Caco-2 (cell line): ENCODE measurements at regions not wholly inside any gene's neighbourhood (a gene's known extent, or its start where the extent isn't known, plus 50 kb on each side); places are given as distances from the start of the nearest gene placed in this dataset.

ENCODE experiments used
- BruUV-seq: library from RNA; stranded (reverse); fragments of 400-500 nt; replicated peaks from 2 replicates; lab custom pipeline; 2021; lab: Mats Ljungman, UMichigan
- CTCF ChIA-PET: fragments of 300-600 bp; sonication (Branson Sonifier 250); formaldehyde crosslinking; loops from one replicate; lab custom pipeline; 2022; ENCODE audit warnings: antibody characterized with exemption; lab: Charles Lee
- POLR2A ChIA-PET: fragments of 300-600 bp; sonication (Branson Sonifier 250); formaldehyde crosslinking; loops from one replicate; lab custom pipeline; 2022; ENCODE audit warnings: antibody characterized with exemption; lab: Charles Lee
- DNase-seq, 2 experiments: peaks; one replicate each; pipeline versions ENCODE4 v3.0.0 to v3.0.0-alpha.2; 2020 to 2022
- H3K27me3 ChIP-seq: replicated peaks from 2 replicates; pipeline ENCODE4 v1.6.0; 2011; ENCODE audit warnings: low read length; ENCODE audit not compliant: control insufficient read depth, insufficient read depth
- H3K36me3 ChIP-seq: 2 replicates; pipeline ENCODE4 v1.5.1; 2011; ENCODE audit warnings: low read length; ENCODE audit not compliant: control insufficient read depth, insufficient read depth
- H3K4me1 ChIP-seq: fragments of 250-450 bp; sonication (Bioruptor Pico); 2 replicates; pipeline ENCODE4 v1.5.1; 2020; ENCODE audit warnings: mild to moderate bottlenecking
- H3K4me3 ChIP-seq: 2 replicates; pipeline ENCODE4 v1.5.1; 2011; ENCODE audit warnings: low read depth, mild to moderate bottlenecking, control low read depth, low read length
- H3K9me3 ChIP-seq: fragments of 250-450 bp; sonication (Bioruptor Pico); 2 replicates; pipeline ENCODE4 v1.5.1; 2020; ENCODE audit warnings: mild to moderate bottlenecking, moderate library complexity
- H3K27ac Mint-ChIP-seq: one replicate; pipeline ENCODE4 v1.8.0; 2022; ENCODE audit warnings: mixed read lengths; ENCODE audit not compliant: unreplicated experiment
- H3K27me3 Mint-ChIP-seq: one replicate; pipeline ENCODE4 v1.8.0; 2022; ENCODE audit warnings: mixed read lengths; ENCODE audit not compliant: insufficient read depth, unreplicated experiment
- H3K36me3 Mint-ChIP-seq: one replicate; pipeline ENCODE4 v1.8.0; 2022; ENCODE audit warnings: mild to moderate bottlenecking, mixed read lengths; ENCODE audit not compliant: insufficient read depth, unreplicated experiment
- H3K4me1 Mint-ChIP-seq: one replicate; pipeline ENCODE4 v1.8.0; 2022; ENCODE audit warnings: low read depth, mixed read lengths; ENCODE audit not compliant: unreplicated experiment
- H3K4me3 Mint-ChIP-seq: one replicate; pipeline ENCODE4 v1.8.0; 2022; ENCODE audit warnings: mild to moderate bottlenecking, moderate library complexity, mixed read lengths; ENCODE audit not compliant: unreplicated experiment
- H3K9me3 Mint-ChIP-seq: one replicate; pipeline ENCODE4 v1.8.0; 2022; ENCODE audit warnings: mixed read lengths; ENCODE audit not compliant: unreplicated experiment
- CTCF ChIP-seq, 2 experiments: fragments of 200-600 bp in 1 of 2; IDR thresholded peaks; 1 replicate in 1 of 2; 2 replicates in 1 of 2; pipeline versions ENCODE4 v1.5.1 to v1.8.0; 2011 to 2022; ENCODE audit warnings: antibody characterized with exemption in 1 of 2, control low read depth in 1 of 2, inconsistent platforms in 1 of 2, low read depth in 1 of 2, low read length in 1 of 2, mild to moderate bottlenecking in 1 of 2, moderate library complexity in 1 of 2; ENCODE audit not compliant: insufficient read depth in 1 of 2, severe bottlenecking in 1 of 2, unreplicated experiment in 1 of 2
- intact Hi-C: fragments of 100-400 bp; cut with micrococcal nuclease; formaldehyde crosslinking; loops from one replicate; pipeline ENCODE4 v1.10.0; 2022; ENCODE audit not compliant: unreplicated experiment

GRCh38 chr5:164475339-164475977, 970.0 kb downstream of the MAT2B start:
- H3K4me3 ChIP-seq: no peak overlapping the region
- H3K4me1 ChIP-seq: no peaks in the 10 kb centered on the region
- Mint-ChIP-seq H3K9me3 (no peaks in the 10 kb centered on the region), H3K36me3 (no peaks in the 10 kb centered on the region), H3K27ac (no peak overlapping the region), H3K4me1 (no peaks in the 10 kb centered on the region), H3K27me3 (peaks cover 4% of the 10 kb centered on the region), H3K4me3 (no peak overlapping the region)
- TF ChIP-seq CTCF (IDR thresholded peaks at IDR 0.05; ENCODE audit: insufficient read depth in 1 of 2, low read depth in 1 of 2, low read length in 1 of 2, severe bottlenecking in 1 of 2, unreplicated experiment in 1 of 2): peak; percentile 40 to 56
- H3K9me3 ChIP-seq: no peaks in the 10 kb centered on the region
- DNase-seq: peak in 1 of 2 experiments; percentile 19
- CTCF ChIA-PET: interaction anchor here (1.6 kb wide), 1 partner anchor 463 kb away, joined by 3 read pairs; no protein-coding TSS in a partner anchor
- POLR2A ChIA-PET: no interaction called here
- no peaks in the 10 kb centered on the region for H3K27me3 ChIP-seq
- no peaks in the 10 kb centered on the region for H3K36me3 ChIP-seq
- no TSS peak for BruUV-seq
- intact Hi-C loops: loop anchor here (1.0 kb wide), 4 partner anchors 427 to 911 kb away; no protein-coding TSS in a partner anchor

- Histone ChIP-seq H3K4me3 (no peak overlapping the region), H3K4me1 (no peaks in the 10 kb centered on the region), H3K27me3 (no peaks in the 10 kb centered on the region), H3K9me3 (no peaks in the 10 kb centered on the region), H3K36me3 (no peaks in the 10 kb centered on the region)
- H3K27ac Mint-ChIP-seq: no peak overlapping the region
- H3K9me3 Mint-ChIP-seq: no peaks in the 10 kb centered on the region
- intact Hi-C loops: no loop called here
- H3K4me1 Mint-ChIP-seq: no peaks in the 10 kb centered on the region
- no TSS peak for BruUV-seq
- CTCF ChIA-PET: no interaction called here
- TF ChIP-seq CTCF (IDR thresholded peaks at IDR 0.05; ENCODE audit: insufficient read depth in 1 of 2, low read depth in 1 of 2, low read length in 1 of 2, severe bottlenecking in 1 of 2, unreplicated experiment in 1 of 2): no peak
- DNase-seq: no peak
- POLR2A ChIA-PET: no interaction called here
- no peaks in the 10 kb centered on the region for H3K36me3 Mint-ChIP-seq
- no peak overlapping the region for H3K4me3 Mint-ChIP-seq
- peaks cover under 1% of the 10 kb centered on the region for H3K27me3 Mint-ChIP-seq
These were observed 975.9 kb downstream of the MAT2B start for GRCh38 chr5:164481270-164481669.

- intact Hi-C loops: no loop called here
- H3K27me3 Mint-ChIP-seq: no peaks in the 10 kb centered on the region
These were observed 976.9 kb downstream of the MAT2B start for GRCh38 chr5:164482351-164482750.

More at GRCh38 chr5:164482351-164482750, 976.9 kb downstream of the MAT2B start:
- Histone ChIP-seq H3K4me1 (no peaks in the 10 kb centered on the region), H3K27me3 (no peaks in the 10 kb centered on the region), H3K36me3 (no peaks in the 10 kb centered on the region), H3K9me3 (no peaks in the 10 kb centered on the region), H3K4me3 (no peak overlapping the region)
- ChIA-PET POLR2A (no interaction called here), CTCF (no interaction called here)
- Mint-ChIP-seq H3K9me3 (no peaks in the 10 kb centered on the region), H3K27ac (no peak overlapping the region), H3K4me3 (no peak overlapping the region), H3K4me1 (no peaks in the 10 kb centered on the region), H3K36me3 (no peaks in the 10 kb centered on the region)
- no TSS peak for BruUV-seq
- TF ChIP-seq CTCF (IDR thresholded peaks at IDR 0.05; ENCODE audit: insufficient read depth in 1 of 2, low read depth in 1 of 2, low read length in 1 of 2, severe bottlenecking in 1 of 2, unreplicated experiment in 1 of 2): no peak
- no peak for DNase-seq
